ENCODE measurements at regions not wholly inside any gene's neighbourhood (a gene's known extent, or its start where the extent isn't known, plus 50 kb on each side); places are given as distances from the start of the nearest gene placed in this dataset.

- TF ChIP-seq EZH2 (IDR thresholded peaks at IDR 0.05; ENCODE audit: borderline replicate concordance, low read depth, low read length, severe bottlenecking) (no peak), CTCF (IDR thresholded peaks at IDR 0.05; ENCODE audit: borderline replicate concordance, extremely low read depth, low read length, poor library complexity, severe bottlenecking) (no peak)
Observed at GRCh38 chr4:79682801-79683530, 274.9 kb upstream of the GK2 start.
